Tibial nerve (tissue), 4 donors: ENCODE measurements at regions not wholly inside any gene's neighbourhood (a gene's known extent, or its start where the extent isn't known, plus 50 kb on each side); places are given as distances from the start of the nearest gene placed in this dataset.
A peak's percentile ranks its signal among the peaks of the same experiment; 100 is the strongest.
"Not testable (repeated sequence)": the region's sequence is repeated elsewhere in the genome, so short reads cannot be mapped to it uniquely, and the experiment has no call there.

Source experiments
- DNase-seq, 2 donors: peaks; one replicate each; pipeline ENCODE4 v3.0.0-alpha.2; 2019; ENCODE audit warnings: low spot score in 2 of 2
- H3K27ac ChIP-seq, 4 donors: fragments of 200-600 bp; sonication (generic) in 3 of 4; one replicate each; pipeline ENCODE4 v1.5.1; 2017 to 2019; ENCODE audit warnings: mild to moderate bottlenecking in 1 of 4
- H3K27me3 ChIP-seq, 2 donors: fragments of 200-600 bp; sonication (generic) in 1 of 2; one replicate each; pipeline versions ENCODE4 v1.5.1 to v1.6.0; 2017 to 2019
- H3K36me3 ChIP-seq, 3 donors: fragments of 200-600 bp; sonication (generic); one replicate each; pipeline ENCODE4 v1.5.1; 2018 to 2019
- H3K4me1 ChIP-seq, 4 donors: fragments of 200-600 bp; sonication (generic) in 3 of 4; one replicate each; pipeline ENCODE4 v1.5.1; 2017 to 2019
- H3K4me3 ChIP-seq, 4 donors: fragments of 200-600 bp; sonication (generic) in 3 of 4; one replicate each; pipeline ENCODE4 v1.5.1; 2017 to 2019; ENCODE audit warnings: mild to moderate bottlenecking in 1 of 4, moderate library complexity in 1 of 4
- H3K9me3 ChIP-seq, 4 donors: fragments of 200-600 bp; sonication (generic) in 3 of 4; one replicate each; pipeline ENCODE4 v1.5.1; 2017 to 2019
- EP300 ChIP-seq, 2 donors: sonication (generic); formaldehyde crosslinking; IDR thresholded peaks; one replicate each; pipeline ENCODE4 v1.6.1; 2017; ENCODE audit warnings: antibody characterized with exemption in 2 of 2, mild to moderate bottlenecking in 1 of 2
- POLR2A ChIP-seq, 2 donors: fragments of 450-650 bp; IDR thresholded peaks; one replicate each; pipeline ENCODE4 v1.6.1; 2017; ENCODE audit warnings: antibody characterized with exemption in 2 of 2, mild to moderate bottlenecking in 2 of 2, moderate library complexity in 2 of 2
- WGBS, 2 donors: methylation state at CpG; one replicate each; pipeline ENCODE4 v1.1.5; 2018; 5-methylcytosine and 5-hydroxymethylcytosine counted together
- TF ChIP-seq, protein P1 (sequence below), 5 experiments: fragments of 200-600 bp in 3 of 5; fragments of 450-650 bp in 2 of 5; sonication (generic) in 3 of 5; IDR thresholded peaks; one replicate each; pipeline ENCODE4 v1.5.1; 2016 to 2019; ENCODE audit warnings: antibody characterized with exemption in 5 of 5, mild to moderate bottlenecking in 3 of 5, moderate library complexity in 2 of 5

DNA sequence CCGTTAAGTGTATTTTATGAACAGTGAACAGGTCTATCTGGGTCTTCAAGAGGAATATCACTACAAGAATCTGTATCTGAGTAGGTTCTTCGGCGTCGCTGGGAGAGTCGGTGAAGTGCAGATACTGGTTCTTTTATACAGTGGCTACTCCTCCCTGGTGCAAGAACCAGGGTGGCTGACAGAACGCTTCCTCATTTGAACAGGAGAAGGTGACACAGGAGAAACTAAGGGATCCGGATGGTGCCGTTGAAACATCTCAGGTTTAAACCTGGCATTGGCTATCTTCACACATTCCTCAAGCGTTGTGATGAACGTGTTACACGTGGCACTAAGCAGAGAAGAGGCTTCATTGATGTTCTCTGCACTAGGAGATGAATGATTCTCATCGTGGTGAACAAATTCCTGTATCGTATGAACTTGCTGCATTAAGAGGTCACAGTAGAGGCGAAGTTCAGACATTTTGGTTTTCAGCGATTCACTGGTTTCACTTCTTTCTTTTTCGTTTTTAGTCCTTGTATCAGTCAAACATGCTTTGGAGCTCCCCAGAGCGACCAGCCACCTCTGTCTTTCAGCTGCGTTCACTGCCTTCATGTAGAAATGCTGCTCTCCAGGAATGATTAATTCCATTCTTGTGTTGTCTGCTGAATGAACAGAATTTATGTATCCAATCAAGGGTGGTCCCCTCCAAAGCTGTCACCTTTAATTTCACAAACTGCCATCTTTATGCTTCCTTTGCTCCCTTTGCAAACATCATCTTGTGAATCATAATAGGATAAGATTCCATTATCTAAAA, 54.6 kb upstream of the CEACAM21 start:
- Histone ChIP-seq H3K4me3 (peak overlapping the region in 2 of 4 donors; percentile 43 to 47), H3K27ac (peak overlapping the region in 3 of 4 donors; percentile 59 to 91 (median 61)), H3K4me1 (peaks cover 0 to 15% (median 0%) of the 10 kb centered on the region in 4 donors), H3K27me3 (peaks cover 0 to 69% of the 10 kb centered on the region in 2 donors)
- not testable (repeated sequence) for H3K36me3 ChIP-seq, DNase-seq, H3K9me3 ChIP-seq
- TF ChIP-seq EP300 (IDR thresholded peaks at IDR 0.05): peak in 1 of 2 donors; percentile 20
- WGBS, 2 donors: 48 to 55% methylated on average over 18 of the region's 18 CpGs

DNA sequence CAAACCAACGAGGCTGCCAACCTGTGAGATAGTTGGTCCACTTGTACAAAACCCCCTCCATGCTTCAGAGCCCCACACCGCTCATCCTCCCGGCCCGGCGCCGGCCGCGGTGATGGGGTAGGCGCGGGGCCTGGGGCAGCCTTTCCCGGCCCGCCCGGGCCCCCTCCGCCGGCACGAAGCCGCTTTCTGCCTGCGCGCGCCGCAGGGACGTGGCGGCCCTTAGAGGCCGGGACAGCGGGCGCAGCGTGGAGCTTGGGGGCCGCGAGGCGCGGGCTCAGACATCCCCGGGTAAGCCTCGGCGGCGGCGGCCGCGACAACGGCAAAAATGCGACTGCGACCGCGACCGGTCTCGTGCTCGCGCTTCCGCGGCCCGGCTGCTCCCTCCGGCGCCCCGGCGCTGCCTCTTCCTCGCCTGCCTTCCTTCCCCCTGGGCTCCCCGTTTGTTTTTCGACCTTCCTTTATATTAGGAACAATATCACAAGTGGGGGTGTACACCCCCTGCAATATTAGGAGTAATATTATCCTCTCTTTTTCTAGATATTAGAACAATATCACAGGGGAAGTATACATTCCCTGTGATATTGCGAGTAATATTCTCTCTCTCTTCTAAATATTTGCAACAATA, 53.9 kb upstream of the CEACAM21 start:
- peak overlapping the region in 2 of 4 donors; percentile 43 to 47 for H3K4me3 ChIP-seq
- no peak for DNase-seq

DNA sequence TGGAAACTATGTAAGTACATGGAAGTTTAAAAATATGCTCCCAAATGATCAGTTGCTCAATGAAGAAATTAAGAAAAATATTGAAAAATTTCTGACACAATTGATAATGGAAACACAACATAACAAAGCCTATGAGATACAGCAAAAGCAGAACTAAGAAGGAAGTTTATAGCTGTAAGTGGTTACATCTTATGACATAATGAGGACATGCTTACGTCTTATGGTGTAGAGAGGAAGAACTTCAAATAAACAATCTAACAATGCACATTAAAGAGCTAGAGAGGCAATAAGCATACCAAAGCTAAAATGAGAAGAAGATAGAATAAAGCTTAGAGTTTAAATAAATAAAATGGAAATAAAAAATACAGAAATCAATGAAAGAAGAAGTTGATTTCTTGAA, 50.0 kb upstream of the CEACAM21 start:
- peaks cover 0 to 40% of the 10 kb centered on the region in 2 donors for H3K27me3 ChIP-seq
- no peak for DNase-seq
- no peak for TF ChIP-seq POLR2A (IDR thresholded peaks at IDR 0.05)
- TF ChIP-seq, protein P1, sequence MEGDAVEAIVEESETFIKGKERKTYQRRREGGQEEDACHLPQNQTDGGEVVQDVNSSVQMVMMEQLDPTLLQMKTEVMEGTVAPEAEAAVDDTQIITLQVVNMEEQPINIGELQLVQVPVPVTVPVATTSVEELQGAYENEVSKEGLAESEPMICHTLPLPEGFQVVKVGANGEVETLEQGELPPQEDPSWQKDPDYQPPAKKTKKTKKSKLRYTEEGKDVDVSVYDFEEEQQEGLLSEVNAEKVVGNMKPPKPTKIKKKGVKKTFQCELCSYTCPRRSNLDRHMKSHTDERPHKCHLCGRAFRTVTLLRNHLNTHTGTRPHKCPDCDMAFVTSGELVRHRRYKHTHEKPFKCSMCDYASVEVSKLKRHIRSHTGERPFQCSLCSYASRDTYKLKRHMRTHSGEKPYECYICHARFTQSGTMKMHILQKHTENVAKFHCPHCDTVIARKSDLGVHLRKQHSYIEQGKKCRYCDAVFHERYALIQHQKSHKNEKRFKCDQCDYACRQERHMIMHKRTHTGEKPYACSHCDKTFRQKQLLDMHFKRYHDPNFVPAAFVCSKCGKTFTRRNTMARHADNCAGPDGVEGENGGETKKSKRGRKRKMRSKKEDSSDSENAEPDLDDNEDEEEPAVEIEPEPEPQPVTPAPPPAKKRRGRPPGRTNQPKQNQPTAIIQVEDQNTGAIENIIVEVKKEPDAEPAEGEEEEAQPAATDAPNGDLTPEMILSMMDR (IDR thresholded peaks at IDR 0.05): no peak
- no peak overlapping the region for H3K4me3 ChIP-seq
- H3K27ac ChIP-seq: no peak overlapping the region
- H3K4me1 ChIP-seq: peaks cover 0 to 13% (median 0%) of the 10 kb centered on the region in 4 donors
- no peaks in the 10 kb centered on the region for H3K36me3 ChIP-seq
- WGBS, 2 donors: 54 to 64% methylated on average over 1 of the region's 1 CpG
- no peaks in the 10 kb centered on the region for H3K9me3 ChIP-seq

More for the DNA sequence above, 53.9 kb upstream of the CEACAM21 start:
- WGBS, 2 donors: 1 to 2% methylated on average over 43 to 45 of the region's 58 CpGs
- TF ChIP-seq POLR2A (IDR thresholded peaks at IDR 0.05) (no peak), EP300 (IDR thresholded peaks at IDR 0.05) (no peak)
- TF ChIP-seq, protein P1 (IDR thresholded peaks at IDR 0.05): no peak
- Histone ChIP-seq H3K27me3 (peaks cover 0 to 63% of the 10 kb centered on the region in 2 donors), H3K4me1 (peaks cover 0 to 13% (median 0%) of the 10 kb centered on the region in 4 donors), H3K36me3 (no peaks in the 10 kb centered on the region), H3K9me3 (no peaks in the 10 kb centered on the region), H3K27ac (peak overlapping the region in 3 of 4 donors; percentile 59 to 91 (median 61))
